Astrocyte of the cerebellum (primary cell): ENCODE measurements at regions not wholly inside any gene's neighbourhood (a gene's known extent, or its start where the extent isn't known, plus 50 kb on each side); places are given as distances from the start of the nearest gene placed in this dataset.

ENCODE experiments used
- DNase-seq: peaks from one replicate; pipeline ENCODE4 v3.0.0-alpha.2; 2011; ENCODE audit warnings: low read depth
- H3K4me3 ChIP-seq: 2 replicates; pipeline ENCODE4 v1.5.1; 2011; ENCODE audit warnings: mild to moderate bottlenecking, low read depth, low read length, moderate library complexity
- in situ Hi-C: cut with HindIII; loops from 2 replicates; pipeline ENCODE4 v1.10.0; 2017; ENCODE audit warnings: low sequenced_read_pairs
- TF ChIP-seq, protein P1 (sequence below): IDR thresholded peaks from 2 replicates; pipeline ENCODE4 v1.5.1; 2012; ENCODE audit warnings: low read length, low read depth, moderate library complexity, mild to moderate bottlenecking; ENCODE audit errors: missing control alignments

- in situ Hi-C loops: no loop called here
- H3K4me3 ChIP-seq: no peak overlapping the region
- TF ChIP-seq, protein P1, sequence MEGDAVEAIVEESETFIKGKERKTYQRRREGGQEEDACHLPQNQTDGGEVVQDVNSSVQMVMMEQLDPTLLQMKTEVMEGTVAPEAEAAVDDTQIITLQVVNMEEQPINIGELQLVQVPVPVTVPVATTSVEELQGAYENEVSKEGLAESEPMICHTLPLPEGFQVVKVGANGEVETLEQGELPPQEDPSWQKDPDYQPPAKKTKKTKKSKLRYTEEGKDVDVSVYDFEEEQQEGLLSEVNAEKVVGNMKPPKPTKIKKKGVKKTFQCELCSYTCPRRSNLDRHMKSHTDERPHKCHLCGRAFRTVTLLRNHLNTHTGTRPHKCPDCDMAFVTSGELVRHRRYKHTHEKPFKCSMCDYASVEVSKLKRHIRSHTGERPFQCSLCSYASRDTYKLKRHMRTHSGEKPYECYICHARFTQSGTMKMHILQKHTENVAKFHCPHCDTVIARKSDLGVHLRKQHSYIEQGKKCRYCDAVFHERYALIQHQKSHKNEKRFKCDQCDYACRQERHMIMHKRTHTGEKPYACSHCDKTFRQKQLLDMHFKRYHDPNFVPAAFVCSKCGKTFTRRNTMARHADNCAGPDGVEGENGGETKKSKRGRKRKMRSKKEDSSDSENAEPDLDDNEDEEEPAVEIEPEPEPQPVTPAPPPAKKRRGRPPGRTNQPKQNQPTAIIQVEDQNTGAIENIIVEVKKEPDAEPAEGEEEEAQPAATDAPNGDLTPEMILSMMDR: no peak
- DNase-seq: no peak
These were observed 566.0 kb downstream of the STK39 start for GRCh38 chr2:167681234-167682015.

DNA sequence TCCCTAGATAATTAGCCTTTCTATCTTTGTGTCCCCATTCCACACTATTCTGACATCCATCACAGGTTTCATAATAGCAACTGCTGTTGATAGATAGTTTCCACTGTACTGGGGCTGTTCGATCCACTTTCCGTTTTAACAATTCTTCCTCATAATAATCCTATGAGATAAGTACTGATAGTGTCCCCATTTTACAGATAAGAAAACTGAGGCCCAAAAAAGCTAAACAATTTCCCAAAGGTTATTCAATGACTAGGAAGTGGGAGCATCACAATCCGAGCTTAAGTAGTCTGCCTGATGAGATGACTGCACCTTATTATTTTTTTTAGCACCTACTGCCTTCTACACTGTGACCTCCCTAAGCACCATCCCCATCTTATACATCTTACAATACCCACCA lies 569.2 kb downstream of the STK39 start:
- TF ChIP-seq, protein P1: no peak
- H3K4me3 ChIP-seq: no peak overlapping the region
- DNase-seq: no peak
- in situ Hi-C loops: no loop called here

GRCh38 chr2:167675906-167676305 lies 571.5 kb downstream of the STK39 start:
- in situ Hi-C loops: no loop called here
- TF ChIP-seq, protein P1: no peak
- no peak for DNase-seq

GRCh38 chr2:167670588-167670987 lies 576.8 kb downstream of the STK39 start:
- in situ Hi-C loops: no loop called here
- TF ChIP-seq, protein P1: no peak
- H3K4me3 ChIP-seq: no peak overlapping the region
- DNase-seq: no peak

More at GRCh38 chr2:167675906-167676305, 571.5 kb downstream of the STK39 start:
- no peak overlapping the region for H3K4me3 ChIP-seq

DNA sequence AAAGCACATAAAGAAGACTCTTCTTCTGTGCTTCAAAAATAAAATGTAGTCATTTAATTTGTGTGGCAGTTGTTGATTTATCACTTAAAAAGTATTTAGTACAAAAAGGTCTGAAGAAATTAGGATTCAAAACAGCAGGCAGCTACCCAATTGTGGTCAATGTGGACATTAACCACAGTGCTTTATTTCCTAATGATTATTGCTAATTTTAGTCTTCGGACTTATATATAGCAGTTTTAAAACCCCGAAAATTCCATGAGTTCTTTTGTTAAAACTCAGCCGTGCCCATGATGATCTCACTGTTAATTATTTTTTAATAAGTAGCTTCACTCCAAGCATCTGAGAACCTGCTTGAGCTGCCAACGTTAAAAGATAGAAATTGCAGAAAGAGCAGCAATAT lies 594.3 kb downstream of the STK39 start:
- DNase-seq: no peak
- in situ Hi-C loops: no loop called here
- no peak overlapping the region for H3K4me3 ChIP-seq
- TF ChIP-seq, protein P1: no peak

DNA sequence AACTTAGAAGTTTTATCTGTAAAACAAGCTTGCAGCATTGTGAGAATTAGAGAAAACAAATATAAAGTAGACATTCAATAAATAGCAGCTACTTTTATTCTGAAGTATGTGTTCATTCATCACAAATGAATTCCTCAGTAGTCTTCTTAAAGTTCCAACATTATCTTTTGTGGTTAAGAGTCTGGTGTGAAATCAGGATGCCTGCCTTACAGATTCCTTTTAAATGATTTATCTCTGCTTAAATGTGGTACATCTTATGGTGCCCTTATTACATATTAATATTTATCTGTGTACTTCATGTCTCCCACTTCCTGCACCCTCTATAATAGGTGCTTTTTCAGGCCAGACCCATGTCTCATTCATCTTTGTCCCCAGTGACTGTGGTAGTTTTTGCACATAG lies 595.0 kb downstream of the STK39 start:
- in situ Hi-C loops: no loop called here
- no peak for DNase-seq
- H3K4me3 ChIP-seq: no peak overlapping the region

More for the DNA sequence above, 595.0 kb downstream of the STK39 start:
- TF ChIP-seq, protein P1: no peak
